GM18870 (cell line): ENCODE measurements at regions not wholly inside any gene's neighbourhood (a gene's known extent, or its start where the extent isn't known, plus 50 kb on each side); places are given as distances from the start of the nearest gene placed in this dataset.
"Not testable (repeated sequence)": the region's sequence is repeated elsewhere in the genome, so short reads cannot be mapped to it uniquely, and the experiment has no call there.

Source experiments
- ATAC-seq: cut with Tn5 transposase; IDR thresholded peaks from one replicate; pipeline ENCODE4 v1.9.1; 2021; ENCODE audit warnings: moderate library complexity; ENCODE audit not compliant: unreplicated experiment

DNA sequence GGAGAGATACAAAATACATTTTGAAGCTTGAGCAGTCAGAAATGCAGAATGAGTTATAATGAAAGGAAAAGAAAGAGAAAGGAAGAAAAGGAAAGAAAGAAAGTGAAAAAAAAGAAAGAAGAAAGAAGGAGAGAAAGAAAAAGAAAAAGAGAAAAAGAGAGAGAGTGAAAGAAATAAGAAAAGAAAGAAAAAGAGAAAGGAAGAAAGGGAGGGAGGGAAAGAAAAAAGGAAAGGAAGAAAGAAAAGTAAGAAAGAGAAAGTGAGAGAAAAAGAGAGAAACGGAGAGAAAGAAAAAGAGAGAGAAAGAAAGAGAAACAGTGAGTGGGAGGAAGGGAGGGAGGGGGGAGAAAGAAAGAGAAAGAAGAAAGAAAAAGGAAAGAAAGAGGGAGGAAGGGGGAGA, 549.9 kb downstream of the GALC start:
- ATAC-seq, result no peak

DNA sequence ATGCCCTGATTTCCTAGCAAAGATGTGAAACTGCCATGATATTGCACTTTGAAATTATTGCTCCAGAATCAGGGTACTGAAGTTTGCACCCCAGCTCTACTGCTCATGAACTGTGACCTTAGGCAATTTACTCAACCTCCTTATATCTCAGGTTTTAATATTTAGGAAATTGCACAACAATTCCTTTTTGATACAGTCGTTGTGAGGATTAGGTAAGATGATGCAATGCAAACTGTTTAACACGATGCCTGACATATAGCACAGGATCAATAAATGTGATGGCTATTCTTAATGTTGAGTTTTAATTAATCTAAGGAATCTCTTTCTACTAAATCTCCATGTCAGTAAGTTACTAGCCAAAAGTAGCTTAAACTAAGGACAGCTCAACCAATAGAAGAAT, 555.8 kb downstream of the GALC start:
- ATAC-seq, result no peak

- ATAC-seq, result no peak
These were observed 558.3 kb downstream of the GALC start for GRCh38 chr14:87434680-87435079.

- ATAC-seq, result no peak
These were observed 559.0 kb downstream of the GALC start for GRCh38 chr14:87434011-87434410.

DNA sequence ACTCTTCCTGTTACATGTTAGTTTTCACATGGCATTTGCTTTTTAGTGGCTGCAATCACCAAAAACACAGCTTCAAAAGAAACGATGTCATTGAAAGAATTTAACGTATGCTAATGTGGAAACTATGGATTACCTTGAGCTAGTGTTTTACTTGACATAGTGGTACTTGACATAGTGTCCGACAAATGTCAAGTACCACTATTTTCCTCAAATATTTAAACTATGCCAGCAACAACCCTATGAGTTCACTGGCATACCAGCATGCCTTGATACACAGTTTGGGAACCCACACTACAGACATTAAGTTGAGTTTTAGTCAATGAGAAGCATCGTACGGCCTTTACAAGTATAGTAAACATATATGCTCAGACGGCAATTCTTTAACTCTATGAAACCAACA, 560.3 kb downstream of the GALC start:
- ATAC-seq, result no peak

GRCh38 chr14:87430810-87431209, 562.2 kb downstream of the GALC start:
- no peak for ATAC-seq

GRCh38 chr14:87430214-87430613, 562.8 kb downstream of the GALC start:
- no peak for ATAC-seq

DNA sequence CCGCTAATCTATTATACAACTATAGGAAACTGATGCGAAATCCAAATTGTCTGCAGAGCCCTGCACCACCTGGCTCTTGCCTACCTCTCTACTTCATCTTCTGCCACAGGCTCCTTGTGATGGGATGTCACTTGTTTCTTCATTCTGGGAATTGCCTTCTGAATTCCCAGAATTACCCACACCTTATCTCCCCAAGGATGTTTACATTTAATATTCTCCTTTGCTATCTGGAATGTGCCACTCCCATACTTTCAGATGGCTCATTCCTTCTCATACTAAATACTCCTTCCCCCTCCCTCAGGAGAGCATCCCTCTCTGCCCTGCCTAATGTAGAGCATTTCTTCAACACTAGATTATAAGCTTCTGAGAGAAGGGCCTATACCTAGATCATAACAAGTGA, 573.1 kb downstream of the GALC start:
- no peak for ATAC-seq

DNA sequence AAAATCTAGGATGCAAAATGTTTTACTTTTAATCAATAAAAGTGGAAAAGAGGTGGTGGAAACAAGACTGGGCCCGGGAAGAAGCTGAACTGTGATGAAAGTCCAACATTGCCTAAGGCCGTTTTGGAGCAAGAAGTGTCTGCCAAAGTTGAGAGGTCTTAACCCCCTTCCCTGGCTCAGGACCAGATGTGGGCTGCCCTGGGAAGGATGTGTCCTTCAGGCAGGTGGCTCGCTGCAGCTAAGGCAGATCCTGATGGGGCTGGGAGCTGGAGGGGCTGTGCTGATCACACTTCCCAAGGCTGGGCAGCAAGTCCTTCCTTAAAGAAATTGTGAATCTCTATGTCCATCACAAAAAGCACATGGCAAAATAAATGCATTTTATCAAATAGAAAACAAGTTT, 581.6 kb downstream of the GALC start:
- ATAC-seq, result no peak

- no peak for ATAC-seq
These were observed 583.6 kb downstream of the GALC start for GRCh38 chr14:87409393-87409792.

DNA sequence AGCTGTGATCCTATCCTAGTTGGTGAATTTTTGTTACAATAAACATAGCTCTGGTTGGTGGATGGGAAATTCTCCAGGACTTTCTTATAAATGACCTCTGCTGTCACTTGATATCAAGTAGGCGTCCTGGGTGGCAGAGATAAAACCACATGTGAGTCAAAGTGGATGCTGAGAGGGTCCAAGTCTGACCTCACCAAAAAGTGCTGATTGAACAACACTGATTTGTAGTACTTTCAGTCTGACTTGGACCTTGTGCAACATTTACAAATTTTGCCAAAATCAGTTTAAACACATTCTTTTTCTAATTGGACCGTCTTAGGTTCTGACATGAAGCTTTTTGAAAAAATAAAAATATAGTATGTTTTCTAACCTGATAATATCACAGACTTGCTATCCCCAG, 585.6 kb downstream of the GALC start:
- no peak for ATAC-seq

DNA sequence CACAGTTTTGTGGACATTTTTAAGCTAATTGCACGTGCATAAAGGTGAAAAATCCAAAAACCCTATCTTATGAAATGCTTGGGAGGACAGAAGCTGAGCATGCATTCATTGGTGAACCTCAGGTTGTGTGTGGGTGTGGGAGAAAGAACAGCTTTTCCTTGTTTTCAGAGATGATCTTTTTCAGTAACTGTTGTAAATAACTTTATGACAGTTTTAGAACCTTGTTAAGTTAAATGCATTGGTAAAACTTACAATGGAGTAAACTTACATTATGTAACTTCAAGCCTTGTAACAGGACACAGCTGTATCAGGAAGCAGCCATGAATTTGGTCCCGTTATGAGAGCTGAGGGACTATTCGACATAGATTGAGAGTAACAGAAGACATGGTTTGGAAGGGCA, 587.4 kb downstream of the GALC start:
- ATAC-seq, result no peak

- no peak for ATAC-seq
These were observed 595.5 kb downstream of the GALC start for GRCh38 chr14:87397499-87397898.

DNA sequence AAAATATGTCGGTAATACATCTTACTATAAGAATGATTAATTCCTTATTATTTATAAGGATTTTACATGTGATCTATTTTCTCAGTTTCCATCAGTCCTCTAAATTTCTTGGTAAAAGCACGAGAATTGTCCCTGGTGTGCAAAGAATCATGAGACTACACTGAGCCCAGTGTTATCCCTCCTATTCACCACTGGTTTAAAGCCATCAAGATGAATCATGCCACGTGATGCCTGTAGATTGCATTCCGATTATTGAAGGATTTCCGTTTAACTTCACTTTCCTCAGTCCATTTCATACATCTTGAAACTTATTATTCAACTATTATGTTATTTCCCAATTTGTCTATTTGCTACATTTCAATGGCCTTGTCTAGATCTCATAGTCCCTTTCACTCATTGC, 601.9 kb downstream of the GALC start:
- ATAC-seq, result no peak

DNA sequence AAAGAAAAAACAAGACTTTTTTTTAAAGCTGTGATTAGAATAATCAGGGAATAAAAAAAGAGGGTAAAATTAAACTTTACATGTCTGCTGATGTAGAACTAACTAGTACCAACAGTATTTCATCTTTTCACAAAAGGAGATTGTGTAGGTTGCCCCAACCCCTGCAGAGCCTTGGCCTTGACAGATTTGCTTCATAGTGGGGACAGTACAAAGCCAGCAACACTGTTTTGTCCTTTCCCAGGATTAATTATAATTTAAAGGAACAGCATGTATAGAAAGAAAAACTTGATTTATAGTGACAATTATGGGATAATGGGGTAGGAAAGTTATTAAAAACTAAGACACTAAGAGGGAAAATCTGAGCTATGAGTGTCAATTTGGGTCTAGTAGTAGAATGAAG, 604.0 kb downstream of the GALC start:
- no peak for ATAC-seq

- no peak for ATAC-seq
These were observed 605.2 kb downstream of the GALC start for GRCh38 chr14:87387806-87388205.

DNA sequence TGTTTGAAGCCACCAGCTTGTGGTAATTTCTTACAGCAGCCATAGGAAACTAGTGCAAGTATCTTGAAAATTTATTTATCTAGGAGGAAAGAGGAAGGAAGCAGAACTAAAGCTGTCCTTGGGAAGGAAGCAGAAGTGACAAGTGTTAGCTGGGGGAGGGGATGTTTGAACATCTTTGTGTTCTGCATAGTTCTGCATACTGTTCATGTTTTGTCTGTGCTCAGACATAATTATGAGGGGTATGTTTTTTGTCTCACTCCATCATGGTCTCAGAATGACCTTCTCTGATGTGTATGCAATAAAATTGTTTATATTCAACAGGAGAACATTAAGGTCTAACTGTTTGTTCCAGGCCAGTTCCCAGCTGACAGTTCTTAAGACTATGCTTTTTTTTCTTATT, 606.5 kb downstream of the GALC start:
- no peak for ATAC-seq

DNA sequence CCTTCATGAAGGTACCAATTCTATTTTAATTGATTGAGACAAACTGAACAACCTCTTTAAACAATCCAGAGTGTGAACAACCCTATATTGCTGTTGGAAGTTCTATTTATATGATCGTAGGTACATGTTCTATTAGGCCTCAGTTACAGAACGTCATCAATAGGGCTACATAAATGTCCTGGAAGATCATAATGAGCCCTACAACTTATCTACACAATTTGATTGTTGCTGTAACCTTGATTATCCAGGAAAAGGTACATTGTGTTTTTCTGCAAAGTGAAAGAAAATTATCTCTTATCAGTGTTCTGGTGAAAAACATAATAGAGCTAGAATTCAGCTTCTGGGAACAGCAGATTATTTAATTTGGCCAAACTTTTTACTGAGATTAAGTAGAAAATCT, 612.9 kb downstream of the GALC start:
- ATAC-seq, result no peak

DNA sequence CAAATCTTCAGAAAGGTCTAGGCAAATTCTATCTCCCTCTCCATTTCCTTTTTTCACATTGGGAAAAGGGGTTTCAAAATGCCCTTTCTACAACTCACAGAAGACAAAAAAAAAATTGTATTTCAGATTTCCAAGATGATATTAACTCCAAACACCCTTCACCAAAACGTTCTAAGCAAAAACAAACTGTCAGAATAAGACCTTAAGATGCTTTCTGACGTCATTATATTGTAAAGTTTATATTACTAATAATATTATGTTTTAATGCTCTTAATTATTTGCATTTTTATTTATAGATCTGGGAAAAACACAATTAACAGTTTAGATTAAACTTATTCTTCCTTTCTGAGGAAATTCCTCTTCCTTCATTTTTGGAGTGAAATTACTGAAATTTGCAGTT, 624.2 kb downstream of the GALC start:
- ATAC-seq, result no peak

- not testable (repeated sequence) for ATAC-seq
These were observed 632.7 kb downstream of the GALC start for GRCh38 chr14:87360246-87360645.

DNA sequence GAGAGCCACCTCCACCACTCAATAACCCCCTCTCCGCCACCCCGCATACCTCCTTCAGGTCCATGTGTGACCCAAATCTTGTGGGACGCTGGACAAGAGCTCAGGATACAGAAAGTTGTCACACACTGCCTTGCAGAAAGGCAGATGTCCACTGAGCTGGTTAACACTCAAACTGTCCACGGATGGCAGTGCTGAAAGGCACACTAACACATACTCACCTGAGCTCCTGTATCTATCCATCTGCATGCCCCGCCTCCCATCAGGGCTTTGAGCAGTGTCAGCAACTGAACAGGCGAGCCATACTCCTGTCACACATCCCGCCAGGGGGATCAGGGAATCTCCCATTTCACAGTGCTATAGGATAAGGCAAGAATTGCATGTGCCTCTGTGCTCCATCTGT, 642.0 kb downstream of the GALC start:
- no peak for ATAC-seq

- no peak for ATAC-seq
These were observed 643.1 kb downstream of the GALC start for GRCh38 chr14:87349921-87350320.

GRCh38 chr14:87343652-87344051, 649.3 kb downstream of the GALC start:
- ATAC-seq, result no peak
